ENCODE measurements at regions not wholly inside any gene's neighbourhood (a gene's known extent, or its start where the extent isn't known, plus 50 kb on each side); places are given as distances from the start of the nearest gene placed in this dataset.
"Not testable (repeated sequence)": the region's sequence is repeated elsewhere in the genome, so short reads cannot be mapped to it uniquely, and the experiment has no call there.

GRCh38 chr2:64918220-64918886 is 70.8 kb upstream of the SLC1A4 start:
- DNase-seq: no peak

GRCh38 chr2:64919261-64919660 is 69.9 kb upstream of the SLC1A4 start:
- no peak for DNase-seq

GRCh38 chr2:64922482-64923384 is 66.5 kb upstream of the SLC1A4 start:
- DNase-seq: no peak

- DNase-seq: no peak
These were observed 65.9 kb upstream of the SLC1A4 start for GRCh38 chr2:64923385-64923710.

GRCh38 chr2:64924170-64924934 is 64.8 kb upstream of the SLC1A4 start:
- no peak for DNase-seq

GRCh38 chr2:64925930-64926722 is 63.1 kb upstream of the SLC1A4 start:
- DNase-seq: not testable (repeated sequence)

- no peak for DNase-seq
These were observed 60.4 kb upstream of the SLC1A4 start for GRCh38 chr2:64928813-64929212.

GRCh38 chr2:64929333-64929732 is 59.9 kb upstream of the SLC1A4 start:
- DNase-seq: no peak

GRCh38 chr2:64930258-64930671 is 58.9 kb upstream of the SLC1A4 start:
- no peak for DNase-seq

GRCh38 chr2:64931246-64932115 is 57.7 kb upstream of the SLC1A4 start:
- no peak for DNase-seq

GRCh38 chr2:64932116-64932370 is 57.2 kb upstream of the SLC1A4 start:
- no peak for DNase-seq

- no peak for DNase-seq
These were observed 56.6 kb upstream of the SLC1A4 start for GRCh38 chr2:64932371-64933216.

- DNase-seq: no peak
These were observed 54.7 kb upstream of the SLC1A4 start for GRCh38 chr2:64934530-64934929.

GRCh38 chr2:64936809-64937208 is 52.4 kb upstream of the SLC1A4 start:
- DNase-seq: no peak

GRCh38 chr2:64937314-64937686 is 51.9 kb upstream of the SLC1A4 start:
- DNase-seq: not testable (repeated sequence)

- no peak for DNase-seq
These were observed 51.3 kb upstream of the SLC1A4 start for GRCh38 chr2:64937687-64938491.

GRCh38 chr2:64938607-64939285 is 50.5 kb upstream of the SLC1A4 start:
- no peak for DNase-seq

- DNase-seq: no peak
These were observed 49.8 kb upstream of the SLC1A4 start for GRCh38 chr2:64939332-64939917.
